ENCODE measurements at regions not wholly inside any gene's neighbourhood (a gene's known extent, or its start where the extent isn't known, plus 50 kb on each side); places are given as distances from the start of the nearest gene placed in this dataset.
A peak's percentile ranks its signal among the peaks of the same experiment; 100 is the strongest.

- H3K36me3 ChIP-seq (replicated peaks): no peaks in the 10 kb centered on the region
- TF ChIP-seq, protein P1, sequence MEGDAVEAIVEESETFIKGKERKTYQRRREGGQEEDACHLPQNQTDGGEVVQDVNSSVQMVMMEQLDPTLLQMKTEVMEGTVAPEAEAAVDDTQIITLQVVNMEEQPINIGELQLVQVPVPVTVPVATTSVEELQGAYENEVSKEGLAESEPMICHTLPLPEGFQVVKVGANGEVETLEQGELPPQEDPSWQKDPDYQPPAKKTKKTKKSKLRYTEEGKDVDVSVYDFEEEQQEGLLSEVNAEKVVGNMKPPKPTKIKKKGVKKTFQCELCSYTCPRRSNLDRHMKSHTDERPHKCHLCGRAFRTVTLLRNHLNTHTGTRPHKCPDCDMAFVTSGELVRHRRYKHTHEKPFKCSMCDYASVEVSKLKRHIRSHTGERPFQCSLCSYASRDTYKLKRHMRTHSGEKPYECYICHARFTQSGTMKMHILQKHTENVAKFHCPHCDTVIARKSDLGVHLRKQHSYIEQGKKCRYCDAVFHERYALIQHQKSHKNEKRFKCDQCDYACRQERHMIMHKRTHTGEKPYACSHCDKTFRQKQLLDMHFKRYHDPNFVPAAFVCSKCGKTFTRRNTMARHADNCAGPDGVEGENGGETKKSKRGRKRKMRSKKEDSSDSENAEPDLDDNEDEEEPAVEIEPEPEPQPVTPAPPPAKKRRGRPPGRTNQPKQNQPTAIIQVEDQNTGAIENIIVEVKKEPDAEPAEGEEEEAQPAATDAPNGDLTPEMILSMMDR (IDR thresholded peaks at IDR 0.05; ENCODE audit: low read depth, low read length, missing control alignments): no peak
- no peak for DNase-seq
- H3K4me3 ChIP-seq (ENCODE audit: low read depth, low read length): no peak overlapping the region
- in situ Hi-C loops (cut with HindIII; ENCODE audit: low pct_ligation_motif_present, low sequenced_read_pairs): loop anchor here (25.0 kb wide), 1 partner anchor 232 kb away; no protein-coding TSS in a partner anchor
- H3K27ac ChIP-seq: no peak overlapping the region
- H3K27me3 ChIP-seq (replicated peaks): no peaks in the 10 kb centered on the region
Observed at GRCh38 chr13:46480131-46480530, 72.8 kb upstream of the LRCH1 start.

GRCh38 chr13:46479691-46480090 is 73.3 kb upstream of the LRCH1 start:
- in situ Hi-C loops (cut with HindIII; ENCODE audit: low pct_ligation_motif_present, low sequenced_read_pairs): loop anchor here (25.0 kb wide), 1 partner anchor 233 kb away; no protein-coding TSS in a partner anchor
- Histone ChIP-seq H3K27me3 (replicated peaks) (no peaks in the 10 kb centered on the region), H3K27ac (no peak overlapping the region), H3K36me3 (replicated peaks) (no peaks in the 10 kb centered on the region), H3K4me3 (ENCODE audit: low read depth, low read length) (no peak overlapping the region)
- TF ChIP-seq, protein P1 (IDR thresholded peaks at IDR 0.05; ENCODE audit: low read depth, low read length, missing control alignments): no peak
- DNase-seq: no peak

DNA sequence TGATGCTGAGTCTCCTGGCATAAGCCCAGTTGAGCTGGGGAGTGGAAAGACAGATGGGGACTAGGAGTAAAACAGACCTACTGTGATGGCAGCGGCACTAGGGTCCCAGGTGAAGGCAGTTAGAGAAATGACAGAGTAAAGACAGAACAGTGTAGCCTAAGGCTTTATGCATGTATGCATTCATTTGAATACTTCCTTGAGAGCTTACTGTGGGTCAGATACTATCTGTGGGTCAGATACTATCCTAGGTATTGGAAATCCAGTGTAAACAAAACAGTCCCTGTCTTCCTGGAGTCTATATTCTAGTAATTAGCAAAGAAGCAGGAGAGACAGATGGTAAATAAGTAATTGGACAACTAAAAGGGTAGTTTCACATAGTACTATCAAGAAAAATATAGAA is 73.7 kb upstream of the LRCH1 start:
- Histone ChIP-seq H3K27ac (no peak overlapping the region), H3K27me3 (replicated peaks) (no peaks in the 10 kb centered on the region), H3K36me3 (replicated peaks) (no peaks in the 10 kb centered on the region), H3K4me3 (ENCODE audit: low read depth, low read length) (no peak overlapping the region)
- DNase-seq: no peak
- in situ Hi-C loops (cut with HindIII; ENCODE audit: low pct_ligation_motif_present, low sequenced_read_pairs): loop anchor here (25.0 kb wide), 1 partner anchor 233 kb away; no protein-coding TSS in a partner anchor
- TF ChIP-seq, protein P1 (IDR thresholded peaks at IDR 0.05; ENCODE audit: low read depth, low read length, missing control alignments): no peak

DNA sequence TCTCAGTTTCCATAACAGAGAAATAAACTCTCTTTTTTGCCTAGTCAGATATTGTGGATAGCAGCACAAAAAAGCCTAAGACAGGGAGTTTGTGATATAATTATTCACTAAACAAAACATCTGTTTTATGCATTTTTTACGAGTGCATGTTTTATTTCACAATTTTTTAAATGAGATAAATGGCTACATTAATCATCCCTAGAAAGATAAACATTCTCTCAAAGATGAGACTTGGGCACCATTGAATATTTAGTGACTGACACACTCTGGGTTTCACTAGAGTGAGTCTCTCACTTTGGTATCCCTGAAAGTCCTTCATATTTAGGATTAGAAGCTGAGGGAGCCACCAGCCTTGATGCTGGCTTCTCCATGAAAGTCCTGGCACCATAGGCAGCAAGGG is 74.3 kb upstream of the LRCH1 start:
- Histone ChIP-seq H3K36me3 (replicated peaks) (no peaks in the 10 kb centered on the region), H3K27me3 (replicated peaks) (no peaks in the 10 kb centered on the region), H3K4me3 (ENCODE audit: low read depth, low read length) (no peak overlapping the region), H3K27ac (no peak overlapping the region)
- in situ Hi-C loops (cut with HindIII; ENCODE audit: low pct_ligation_motif_present, low sequenced_read_pairs): loop anchor here (25.0 kb wide), 1 partner anchor 234 kb away; no protein-coding TSS in a partner anchor
- no peak for DNase-seq
- TF ChIP-seq, protein P1 (IDR thresholded peaks at IDR 0.05; ENCODE audit: low read depth, low read length, missing control alignments): no peak

- Histone ChIP-seq H3K27ac (no peak overlapping the region), H3K4me3 (ENCODE audit: low read depth, low read length) (no peak overlapping the region), H3K36me3 (replicated peaks) (no peaks in the 10 kb centered on the region), H3K27me3 (replicated peaks) (no peaks in the 10 kb centered on the region)
- in situ Hi-C loops (cut with HindIII; ENCODE audit: low pct_ligation_motif_present, low sequenced_read_pairs): loop anchor here (25.0 kb wide), 1 partner anchor 236 kb away; no protein-coding TSS in a partner anchor
- TF ChIP-seq, protein P1 (IDR thresholded peaks at IDR 0.05; ENCODE audit: low read depth, low read length, missing control alignments): no peak
- no peak for DNase-seq
Observed at GRCh38 chr13:46476174-46476573, 76.8 kb upstream of the LRCH1 start.

GRCh38 chr13:46475541-46475991 is 77.4 kb upstream of the LRCH1 start:
- Histone ChIP-seq H3K27ac (no peak overlapping the region), H3K27me3 (replicated peaks) (no peaks in the 10 kb centered on the region), H3K4me3 (ENCODE audit: low read depth, low read length) (no peak overlapping the region), H3K36me3 (replicated peaks) (no peaks in the 10 kb centered on the region)
- DNase-seq: peak; percentile 34
- TF ChIP-seq, protein P1 (IDR thresholded peaks at IDR 0.05; ENCODE audit: low read depth, low read length, missing control alignments): no peak
- in situ Hi-C loops (cut with HindIII; ENCODE audit: low pct_ligation_motif_present, low sequenced_read_pairs): loop anchor here (25.0 kb wide), 1 partner anchor 237 kb away; no protein-coding TSS in a partner anchor

Data from brain microvascular endothelial cell (primary cell).